GM06990 (cell line): ENCODE measurements at regions not wholly inside any gene's neighbourhood (a gene's known extent, or its start where the extent isn't known, plus 50 kb on each side); places are given as distances from the start of the nearest gene placed in this dataset.

Experiments used
- DNase-seq: peaks from one replicate; pipeline ENCODE4 v3.0.0-alpha.2; 2011; ENCODE audit not compliant: insufficient read length; ENCODE audit errors: extremely low read depth
- H3K27me3 ChIP-seq: replicated peaks from 2 replicates; pipeline ENCODE4 v1.6.0; 2011; ENCODE audit warnings: low read length; ENCODE audit not compliant: control insufficient read depth, insufficient read depth
- H3K36me3 ChIP-seq: 2 replicates; pipeline ENCODE4 v1.5.1; 2011; ENCODE audit warnings: low read length; ENCODE audit not compliant: control insufficient read depth, insufficient read depth
- H3K4me3 ChIP-seq: replicated peaks from 2 replicates; pipeline ENCODE4 v1.5.1; 2011; ENCODE audit warnings: low read depth, mild to moderate bottlenecking, control low read depth, low read length
- TF ChIP-seq, protein P1 (sequence below): IDR thresholded peaks from 2 replicates; pipeline ENCODE4 v1.5.1; 2011; ENCODE audit warnings: low read length, control low read depth, mild to moderate bottlenecking, inconsistent platforms; ENCODE audit not compliant: insufficient read depth, poor library complexity, severe bottlenecking

DNA sequence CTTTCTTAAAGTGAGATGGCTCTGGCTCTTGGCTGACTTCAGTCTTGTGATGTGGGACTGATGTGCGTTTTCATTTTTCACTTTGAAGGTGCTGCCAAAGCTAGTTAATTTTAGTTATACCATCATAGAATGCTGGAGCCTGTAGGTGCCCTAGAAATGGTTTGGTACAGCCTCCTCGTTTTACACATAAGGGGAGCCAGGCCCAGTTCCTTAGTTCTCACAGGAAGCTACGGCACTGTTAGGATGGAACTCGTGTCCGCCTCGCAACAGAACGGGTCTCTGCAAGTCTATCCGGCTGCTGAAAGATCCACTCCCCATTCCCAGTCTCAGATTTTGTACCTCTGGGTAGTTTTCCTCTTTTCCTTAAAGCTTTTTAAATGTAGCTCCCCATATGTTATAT is 173.2 kb upstream of the PRPS1L1 start:
- TF ChIP-seq, protein P1, sequence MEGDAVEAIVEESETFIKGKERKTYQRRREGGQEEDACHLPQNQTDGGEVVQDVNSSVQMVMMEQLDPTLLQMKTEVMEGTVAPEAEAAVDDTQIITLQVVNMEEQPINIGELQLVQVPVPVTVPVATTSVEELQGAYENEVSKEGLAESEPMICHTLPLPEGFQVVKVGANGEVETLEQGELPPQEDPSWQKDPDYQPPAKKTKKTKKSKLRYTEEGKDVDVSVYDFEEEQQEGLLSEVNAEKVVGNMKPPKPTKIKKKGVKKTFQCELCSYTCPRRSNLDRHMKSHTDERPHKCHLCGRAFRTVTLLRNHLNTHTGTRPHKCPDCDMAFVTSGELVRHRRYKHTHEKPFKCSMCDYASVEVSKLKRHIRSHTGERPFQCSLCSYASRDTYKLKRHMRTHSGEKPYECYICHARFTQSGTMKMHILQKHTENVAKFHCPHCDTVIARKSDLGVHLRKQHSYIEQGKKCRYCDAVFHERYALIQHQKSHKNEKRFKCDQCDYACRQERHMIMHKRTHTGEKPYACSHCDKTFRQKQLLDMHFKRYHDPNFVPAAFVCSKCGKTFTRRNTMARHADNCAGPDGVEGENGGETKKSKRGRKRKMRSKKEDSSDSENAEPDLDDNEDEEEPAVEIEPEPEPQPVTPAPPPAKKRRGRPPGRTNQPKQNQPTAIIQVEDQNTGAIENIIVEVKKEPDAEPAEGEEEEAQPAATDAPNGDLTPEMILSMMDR = no peak
- no peaks in the 10 kb centered on the region for H3K27me3 ChIP-seq
- H3K4me3 ChIP-seq = no peak overlapping the region
- DNase-seq = no peak
- H3K36me3 ChIP-seq = no peaks in the 10 kb centered on the region

- Histone ChIP-seq H3K4me3 (no peak overlapping the region), H3K27me3 (no peaks in the 10 kb centered on the region), H3K36me3 (no peaks in the 10 kb centered on the region)
- DNase-seq = no peak
- TF ChIP-seq, protein P1 = no peak
These were observed 173.7 kb upstream of the PRPS1L1 start for GRCh38 chr7:18201350-18201749.

DNA sequence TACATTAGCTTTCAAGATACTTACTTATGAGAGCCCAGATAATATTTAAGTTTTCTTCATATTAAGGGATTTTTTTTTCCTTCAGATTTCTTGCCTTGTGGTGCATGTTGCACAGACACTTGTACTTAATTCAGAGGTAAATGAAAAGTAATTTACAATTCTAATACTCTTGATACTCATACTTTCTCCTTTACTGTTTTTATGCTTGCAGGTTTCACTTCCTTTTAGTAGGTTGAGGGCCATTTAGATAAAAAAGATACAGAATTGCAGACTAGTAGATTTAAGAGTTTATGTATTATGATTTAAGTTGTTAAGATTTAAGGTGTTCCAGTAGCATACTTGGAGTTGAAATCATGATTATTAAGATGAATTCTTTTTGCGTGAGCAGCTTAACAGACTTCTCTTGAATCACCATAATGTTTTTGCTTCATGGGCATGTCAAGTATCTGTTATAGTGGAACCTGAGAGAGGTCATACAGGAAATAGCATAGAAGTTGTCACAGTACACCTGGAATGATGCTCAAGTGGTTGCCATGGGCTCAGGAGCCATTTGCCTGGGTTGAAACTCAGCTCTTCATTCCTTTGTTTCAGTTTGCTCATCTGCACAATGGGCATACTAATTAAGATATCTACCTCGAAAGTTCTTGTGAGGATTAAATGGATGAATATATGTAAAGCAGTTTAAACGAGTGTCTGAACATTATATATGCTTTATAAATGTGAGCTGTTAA is 174.8 kb upstream of the PRPS1L1 start:
- TF ChIP-seq, protein P1 = no peak
- no peak for DNase-seq
- no peak overlapping the region for H3K4me3 ChIP-seq

DNA sequence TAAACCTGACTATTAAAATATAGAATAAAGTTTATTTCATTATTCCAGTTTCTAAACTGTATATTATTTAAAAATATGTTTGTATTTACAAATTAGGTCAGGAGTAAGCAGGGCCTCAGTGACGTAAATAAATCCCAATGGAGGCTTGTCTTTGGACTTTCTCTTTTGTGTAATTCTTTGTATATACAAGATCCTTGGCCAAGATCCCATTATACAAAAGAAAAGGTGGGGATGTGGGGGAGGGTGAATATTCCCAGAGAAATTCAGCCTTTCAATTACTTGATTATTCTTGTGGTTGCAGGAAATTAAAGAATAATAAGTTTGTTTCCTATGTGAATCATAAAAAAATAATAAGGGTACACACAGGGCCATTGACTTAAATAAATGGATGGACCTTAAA is 178.7 kb upstream of the PRPS1L1 start:
- no peak overlapping the region for H3K4me3 ChIP-seq
- no peaks in the 10 kb centered on the region for H3K27me3 ChIP-seq
- TF ChIP-seq, protein P1 = no peak
- H3K36me3 ChIP-seq = no peaks in the 10 kb centered on the region
- DNase-seq = no peak

More for the DNA sequence above, 174.8 kb upstream of the PRPS1L1 start:
- Histone ChIP-seq H3K27me3 (no peaks in the 10 kb centered on the region), H3K36me3 (no peaks in the 10 kb centered on the region)

DNA sequence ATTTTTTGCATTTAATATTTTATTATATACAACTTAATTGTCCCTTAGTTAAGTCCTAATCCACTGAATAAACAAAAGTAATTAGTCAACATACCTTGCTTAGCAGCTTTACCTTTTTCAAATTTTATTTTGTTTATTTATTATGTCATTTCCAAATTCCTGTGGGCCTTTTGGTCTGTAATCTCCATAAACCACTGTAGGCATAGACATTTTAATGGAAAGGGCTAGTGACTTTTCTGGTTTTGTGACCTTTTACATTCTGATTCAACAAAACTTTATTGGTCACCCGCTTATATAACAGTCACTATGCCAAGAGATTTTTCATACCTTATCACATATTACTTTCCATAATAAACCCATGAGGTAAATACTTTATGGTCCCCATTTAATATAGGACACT is 181.3 kb upstream of the PRPS1L1 start:
- Histone ChIP-seq H3K27me3 (no peaks in the 10 kb centered on the region), H3K4me3 (no peak overlapping the region), H3K36me3 (no peaks in the 10 kb centered on the region)
- TF ChIP-seq, protein P1 = no peak
- DNase-seq = no peak

GRCh38 chr7:18210377-18210776 is 182.7 kb upstream of the PRPS1L1 start:
- no peak for DNase-seq
- Histone ChIP-seq H3K27me3 (no peaks in the 10 kb centered on the region), H3K4me3 (no peak overlapping the region), H3K36me3 (no peaks in the 10 kb centered on the region)
- TF ChIP-seq, protein P1 = no peak
